HCT116 (cell line): ENCODE measurements at regions not wholly inside any gene's neighbourhood (a gene's known extent, or its start where the extent isn't known, plus 50 kb on each side); places are given as distances from the start of the nearest gene placed in this dataset.

Experiments used
- CEBPB ChIP-seq: IDR thresholded peaks from 2 replicates; pipeline ENCODE4 v1.6.1; 2012; ENCODE audit warnings: low read depth
- CTCF ChIP-seq, 3 experiments: fragments of 200-600 bp in 1 of 3; sonication (generic) in 1 of 3; IDR thresholded peaks in 2 of 3; conservative IDR thresholded peaks in 1 of 3; 2 replicates each; pipeline ENCODE4 v1.5.1; 2012 to 2017; ENCODE audit warnings: low read depth in 2 of 3, low read length in 2 of 3, antibody characterized with exemption in 1 of 3, borderline replicate concordance in 1 of 3, control low read depth in 1 of 3, mild to moderate bottlenecking in 1 of 3, mixed read lengths in 1 of 3, mixed run types in 1 of 3, moderate library complexity in 1 of 3; ENCODE audit not compliant: insufficient read depth in 1 of 3
- EGR1 ChIP-seq: IDR thresholded peaks from 2 replicates; pipeline ENCODE4 v1.6.1; 2012; ENCODE audit warnings: low read depth
- ELF1 ChIP-seq: IDR thresholded peaks from 2 replicates; pipeline ENCODE4 v1.6.1; 2012; ENCODE audit warnings: low read depth, borderline replicate concordance
- EZH2 ChIP-seq: fragments of 200-600 bp; sonication (generic); IDR thresholded peaks from 2 replicates; pipeline ENCODE4 v1.6.1; 2017; ENCODE audit warnings: antibody characterized with exemption, mixed run types
- POLR2A ChIP-seq: IDR thresholded peaks from 2 replicates; pipeline ENCODE4 v1.7.0; 2011; ENCODE audit warnings: borderline replicate concordance; ENCODE audit not compliant: insufficient read depth, insufficient read length; ENCODE audit errors: extremely low read depth
- REST ChIP-seq: IDR thresholded peaks from 2 replicates; pipeline ENCODE4 v1.6.1; 2012; ENCODE audit warnings: low read depth
- SP1 ChIP-seq: IDR thresholded peaks from 2 replicates; pipeline ENCODE4 v1.6.1; 2012; ENCODE audit warnings: low read depth
- ZFX ChIP-seq: fragments of 450-650 bp; IDR thresholded peaks from 2 replicates; pipeline ENCODE4 v1.6.1; 2017

DNA sequence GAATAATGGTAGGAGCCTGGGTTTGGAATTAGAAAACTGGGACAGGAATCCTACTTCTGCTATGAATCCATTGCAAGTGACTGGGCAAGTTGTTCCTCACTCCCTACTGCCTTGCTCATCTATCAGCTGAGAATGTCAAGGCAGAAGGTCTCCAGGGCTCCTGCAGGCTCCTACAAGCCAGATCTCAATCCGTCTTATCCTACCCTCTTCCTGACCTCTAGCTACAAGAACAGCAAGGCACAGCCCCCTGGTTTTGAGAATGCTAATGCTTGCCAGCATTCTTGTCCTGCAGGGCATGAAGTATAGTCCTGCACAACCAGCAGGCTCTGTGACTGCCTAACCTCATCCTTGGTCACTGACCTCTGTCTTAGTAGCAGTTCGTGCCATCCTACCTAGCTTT lies 141.9 kb upstream of the TNP1 start:
- TF ChIP-seq EGR1 (no peak), CEBPB (no peak), CTCF (IDR thresholded peaks at IDR 0.05 in 2 of 3, conservative IDR thresholded peaks at IDR 0.05 in 1 of 3; ENCODE audit: borderline replicate concordance in 1 of 3, insufficient read depth in 1 of 3, low read depth in 2 of 3, low read length in 2 of 3) (no peak), EZH2 (no peak), ELF1 (no peak), ZFX (no peak), SP1 (no peak), POLR2A (no peak), REST (no peak)
